ENCODE measurements at regions not wholly inside any gene's neighbourhood (a gene's known extent, or its start where the extent isn't known, plus 50 kb on each side); places are given as distances from the start of the nearest gene placed in this dataset.

- TF ChIP-seq EZH2 (IDR thresholded peaks at IDR 0.05; ENCODE audit: insufficient read depth, poor library complexity, severe bottlenecking): no peak
- TF ChIP-seq EZH2phosphoT487 (IDR thresholded peaks at IDR 0.05; ENCODE audit: insufficient read depth, low read depth): no peak
These were observed 123.7 kb upstream of the ATP2B2 start for GRCh38 chr3:10628891-10629670.
